IMR-90 (cell line): ENCODE measurements at regions not wholly inside any gene's neighbourhood (a gene's known extent, or its start where the extent isn't known, plus 50 kb on each side); places are given as distances from the start of the nearest gene placed in this dataset.

Experiments used
- ATAC-seq: fragments of 200-7000 bp; cut with Tn5 transposase; 2 replicates; pipeline ENCODE4 v1.9.1; 2020; ENCODE audit warnings: low read depth, mild to moderate bottlenecking, moderate library complexity
- BruUV-seq: library from RNA; stranded (reverse); fragments of 400-500 nt; replicated peaks from 2 replicates; lab custom pipeline; 2021; lab: Mats Ljungman, UMichigan
- CTCF ChIA-PET: fragments of 300-600 bp; formaldehyde crosslinking; extraction: SDS; loops from one replicate; lab custom pipeline; 2021; ENCODE audit warnings: antibody characterized with exemption; lab: Yijun Ruan, JAX
- POLR2A ChIA-PET: fragments of 300-600 bp; sonication (Branson Sonifier 250); formaldehyde crosslinking; loops from one replicate; lab custom pipeline; 2022; ENCODE audit warnings: antibody characterized with exemption; ENCODE audit not compliant: unreplicated experiment; lab: Charles Lee
- DNase-seq: peaks from one replicate; pipeline ENCODE4 v3.0.0; 2013
- H2AFZ ChIP-seq: replicated peaks from 2 replicates; pipeline ENCODE3; 2013; ENCODE audit warnings: low read length, mild to moderate bottlenecking; ENCODE audit not compliant: poor library complexity
- H2AK5ac ChIP-seq: 2 replicates; pipeline ENCODE4 v1.6.1; 2013; ENCODE audit warnings: low read depth, low read length, inconsistent platforms
- H2AK9ac ChIP-seq: replicated peaks from 2 replicates; pipeline ENCODE3; 2013; ENCODE audit warnings: mild to moderate bottlenecking, low read depth, low read length, moderate library complexity; ENCODE audit not compliant: poor library complexity
- H2BK120ac ChIP-seq: 2 replicates; pipeline ENCODE4 v1.6.1; 2013; ENCODE audit warnings: low read depth, low read length, inconsistent platforms
- H2BK15ac ChIP-seq: 3 replicates; pipeline ENCODE4 v1.6.1; 2013; ENCODE audit warnings: low read depth, low read length, inconsistent platforms
- H2BK20ac ChIP-seq: 2 replicates; pipeline ENCODE4 v1.6.1; 2013; ENCODE audit warnings: low read depth, mild to moderate bottlenecking, inconsistent platforms, low read length, moderate library complexity
- H2BK5ac ChIP-seq: 2 replicates; pipeline ENCODE4 v1.6.1; 2013; ENCODE audit warnings: mild to moderate bottlenecking, low read depth, low read length, inconsistent platforms; ENCODE audit not compliant: poor library complexity, severe bottlenecking
- H3K14ac ChIP-seq: replicated peaks from 2 replicates; pipeline ENCODE4 v1.6.1; 2013; ENCODE audit warnings: low read depth, low read length, inconsistent platforms
- H3K18ac ChIP-seq: 2 replicates; pipeline ENCODE4 v1.6.1; 2013; ENCODE audit warnings: low read depth, low read length, control low read depth
- H3K23ac ChIP-seq: 2 replicates; pipeline ENCODE4 v1.6.1; 2013; ENCODE audit warnings: low read depth, low read length, inconsistent platforms
- H3K27ac ChIP-seq: 2 replicates; pipeline ENCODE4 v1.5.1; 2013; ENCODE audit warnings: mild to moderate bottlenecking, control low read depth, low read length; ENCODE audit not compliant: insufficient read depth
- H3K27me3 ChIP-seq: 2 replicates; pipeline ENCODE4 v1.6.1; 2013; ENCODE audit warnings: low read length; ENCODE audit not compliant: control insufficient read depth, insufficient read depth
- H3K36me3 ChIP-seq: 2 replicates; pipeline ENCODE4 v1.6.1; 2013; ENCODE audit warnings: low read length, mixed read lengths; ENCODE audit not compliant: control insufficient read depth, insufficient read depth
- H3K4ac ChIP-seq: 2 replicates; pipeline ENCODE4 v1.6.1; 2013; ENCODE audit warnings: low read depth, low read length, inconsistent platforms
- H3K4me1 ChIP-seq: 2 replicates; pipeline ENCODE4 v1.6.1; 2013; ENCODE audit warnings: low read length, mixed read lengths; ENCODE audit not compliant: control insufficient read depth, insufficient read depth
- H3K4me2 ChIP-seq: 2 replicates; pipeline ENCODE4 v1.6.1; 2013; ENCODE audit warnings: low read depth, mild to moderate bottlenecking, control low read depth, low read length, moderate library complexity
- H3K4me3 ChIP-seq: 2 replicates; pipeline ENCODE4 v1.5.1; 2013; ENCODE audit warnings: low read depth, mild to moderate bottlenecking, control low read depth, low read length, moderate library complexity; ENCODE audit not compliant: insufficient read depth
- H3K56ac ChIP-seq: 2 replicates; pipeline ENCODE4 v1.6.1; 2013; ENCODE audit warnings: low read length, inconsistent platforms; ENCODE audit not compliant: insufficient read depth; ENCODE audit errors: extremely low read depth
- H3K79me1 ChIP-seq, 2 experiments: 2 replicates each; pipeline ENCODE4 v1.6.1; 2013; ENCODE audit warnings: low read length in 2 of 2, inconsistent platforms in 1 of 2, low read depth in 1 of 2
- H3K9ac ChIP-seq: 2 replicates; pipeline ENCODE4 v1.6.1; 2013; ENCODE audit warnings: low read depth, low read length, control low read depth
- H3K9me1 ChIP-seq: 2 replicates; pipeline ENCODE4 v1.6.1; 2013; ENCODE audit warnings: low read length, inconsistent platforms; ENCODE audit not compliant: insufficient read depth
- H3K9me3 ChIP-seq: 2 replicates; pipeline ENCODE4 v1.6.1; 2013; ENCODE audit warnings: low read length; ENCODE audit not compliant: control insufficient read depth, insufficient read depth
- H4K20me1 ChIP-seq: 2 replicates; pipeline ENCODE4 v1.6.1; 2013; ENCODE audit warnings: low read length, inconsistent platforms; ENCODE audit not compliant: insufficient read depth
- H4K5ac ChIP-seq: 2 replicates; pipeline ENCODE4 v1.6.1; 2013; ENCODE audit warnings: mild to moderate bottlenecking, low read depth, low read length, control low read depth
- H4K8ac ChIP-seq, 2 experiments: 2 replicates each; pipeline ENCODE4 v1.6.1; 2013; ENCODE audit warnings: low read depth in 2 of 2, low read length in 2 of 2, control low read depth in 1 of 2, inconsistent platforms in 1 of 2
- H4K91ac ChIP-seq: 2 replicates; pipeline ENCODE4 v1.6.1; 2013; ENCODE audit warnings: low read depth, low read length, inconsistent platforms; ENCODE audit not compliant: insufficient read depth
- CEBPB ChIP-seq: IDR thresholded peaks from 2 replicates; pipeline ENCODE4 v1.6.1; 2012; ENCODE audit warnings: low read depth, low read length, improper control_type of control experiment
- CHD1 ChIP-seq: IDR thresholded peaks from 2 replicates; pipeline ENCODE4 v1.6.1; 2012; ENCODE audit warnings: low read depth, low read length, improper control_type of control experiment
- WGBS, 2 experiments: methylation state at CpG; one replicate each; pipeline versions ENCODE4 v1.1.5 to v1.1.7; 2013; ENCODE audit warnings: missing lambda C conversion rate in 2 of 2; ENCODE audit not compliant: insufficient read length in 1 of 2; ENCODE audit errors: extremely low coverage in 2 of 2; 5-methylcytosine and 5-hydroxymethylcytosine counted together
- dilution Hi-C: fragments of 300-500 bp; cut with HindIII; formaldehyde crosslinking; loops from one replicate; pipeline ENCODE4 v1.14.3; 2018; ENCODE audit warnings: low sequenced_read_pairs; ENCODE audit not compliant: unreplicated experiment
- in situ Hi-C: fragments of 300-500 bp; cut with MboI; formaldehyde crosslinking; loops from 3 replicates; pipeline ENCODE4 v1.14.3; 2019; ENCODE audit warnings: low sequenced_read_pairs, inconsistent platforms, mixed read lengths
- intact Hi-C: fragments of 100-400 bp; cut with micrococcal nuclease; formaldehyde crosslinking; loops from 2 replicates; pipeline ENCODE4 v1.10.0; 2022

DNA sequence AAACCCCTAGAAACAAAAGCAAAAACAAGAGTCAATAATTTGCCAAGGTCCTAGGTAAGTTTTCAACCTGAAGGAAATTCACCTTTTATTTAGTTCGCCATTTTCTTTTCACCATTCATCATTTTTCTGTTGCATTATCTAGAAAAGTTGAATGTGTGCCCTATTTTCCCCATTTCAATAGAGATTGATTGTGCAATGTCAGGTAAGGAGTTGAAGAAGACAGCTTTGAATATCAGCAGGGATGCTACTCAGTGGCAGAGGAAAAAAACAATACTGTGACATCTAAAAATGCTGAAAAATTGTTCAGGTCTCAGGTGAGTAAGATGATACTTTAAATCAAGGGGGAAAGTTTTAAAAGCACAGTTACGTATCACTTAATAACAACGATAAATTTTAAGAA, 813.7 kb downstream of the DTWD2 start:
- Histone ChIP-seq H2AK9ac (no peak overlapping the region), H3K27ac (no peak overlapping the region), H2BK15ac (no peak overlapping the region), H4K91ac (no peak overlapping the region), H4K8ac (no peak overlapping the region), H2BK20ac (no peak overlapping the region), H3K4me3 (no peak overlapping the region), H3K4me2 (no peak overlapping the region), H2BK120ac (no peak overlapping the region), H3K79me1 (no peaks in the 10 kb centered on the region), H4K5ac (no peak overlapping the region), H3K4me1 (no peaks in the 10 kb centered on the region), H3K23ac (no peak overlapping the region), H3K56ac (no peak overlapping the region), H2AK5ac (no peak overlapping the region), H4K20me1 (no peaks in the 10 kb centered on the region), H3K9me1 (no peaks in the 10 kb centered on the region), H3K14ac (no peak overlapping the region), H3K4ac (no peak overlapping the region), H2BK5ac (no peak overlapping the region), H3K18ac (no peak overlapping the region), H3K9ac (no peak overlapping the region), H2AFZ (no peak overlapping the region), H3K9me3 (no peaks in the 10 kb centered on the region), H3K27me3 (no peaks in the 10 kb centered on the region), H3K36me3 (no peaks in the 10 kb centered on the region)
- in situ Hi-C loops (no loop called here), intact Hi-C loops (no loop called here), dilution Hi-C loops (no loop called here)
- DNase-seq = no peak
- BruUV-seq = no TSS peak
- no peak for ATAC-seq
- ChIA-PET POLR2A (no interaction called here), CTCF (no interaction called here)
- peak; percentile 51; the same call in 1 of the 2 replicates for TF ChIP-seq CEBPB
- no peak for TF ChIP-seq CHD1
- WGBS, 2 experiments = no CpG with 5 or more reads among the region's 3 CpGs
